IPS-18c (cell line): ENCODE measurements at regions not wholly inside any gene's neighbourhood (a gene's known extent, or its start where the extent isn't known, plus 50 kb on each side); places are given as distances from the start of the nearest gene placed in this dataset.

Source experiments
- H3K4me3 ChIP-seq: 2 replicates; pipeline ENCODE4 v1.7.0; 2013; ENCODE audit warnings: low read depth, mild to moderate bottlenecking, low read length, moderate library complexity; ENCODE audit not compliant: insufficient read depth
- H3K9me3 ChIP-seq: one replicate; pipeline ENCODE4 v1.6.1; 2013; ENCODE audit warnings: mild to moderate bottlenecking, low read length, moderate library complexity; ENCODE audit not compliant: control insufficient read depth, insufficient read depth

GRCh38 chr4:115844180-115844579, 730.8 kb upstream of the NDST4 start:
- H3K9me3 ChIP-seq = no peaks in the 10 kb centered on the region
- no peak overlapping the region for H3K4me3 ChIP-seq

- Histone ChIP-seq H3K9me3 (no peaks in the 10 kb centered on the region), H3K4me3 (no peak overlapping the region)
Measured at GRCh38 chr4:115841871-115842270, 728.5 kb upstream of the NDST4 start.

- Histone ChIP-seq H3K4me3 (no peak overlapping the region), H3K9me3 (no peaks in the 10 kb centered on the region)
Measured at GRCh38 chr4:115834441-115834840, 721.0 kb upstream of the NDST4 start.

- Histone ChIP-seq H3K9me3 (no peaks in the 10 kb centered on the region), H3K4me3 (no peak overlapping the region)
Measured at GRCh38 chr4:115824630-115825029, 711.2 kb upstream of the NDST4 start.

- H3K4me3 ChIP-seq = no peak overlapping the region
- H3K9me3 ChIP-seq = no peaks in the 10 kb centered on the region
Measured at GRCh38 chr4:115803825-115804224, 690.4 kb upstream of the NDST4 start.

GRCh38 chr4:115790812-115791211, 677.4 kb upstream of the NDST4 start:
- no peak overlapping the region for H3K4me3 ChIP-seq
- H3K9me3 ChIP-seq = no peaks in the 10 kb centered on the region

- H3K9me3 ChIP-seq = no peaks in the 10 kb centered on the region
- no peak overlapping the region for H3K4me3 ChIP-seq
Measured at GRCh38 chr4:115781528-115782146, 668.2 kb upstream of the NDST4 start.

GRCh38 chr4:115780835-115781234, 667.4 kb upstream of the NDST4 start:
- Histone ChIP-seq H3K4me3 (no peak overlapping the region), H3K9me3 (no peaks in the 10 kb centered on the region)

- no peak overlapping the region for H3K4me3 ChIP-seq
- no peaks in the 10 kb centered on the region for H3K9me3 ChIP-seq
Measured at GRCh38 chr4:115780268-115780667, 666.8 kb upstream of the NDST4 start.

GRCh38 chr4:115770046-115770543, 656.7 kb upstream of the NDST4 start:
- no peaks in the 10 kb centered on the region for H3K9me3 ChIP-seq
- H3K4me3 ChIP-seq = no peak overlapping the region

- H3K9me3 ChIP-seq = no peaks in the 10 kb centered on the region
- no peak overlapping the region for H3K4me3 ChIP-seq
Measured at GRCh38 chr4:115769396-115769795, 656.0 kb upstream of the NDST4 start.

- Histone ChIP-seq H3K9me3 (no peaks in the 10 kb centered on the region), H3K4me3 (no peak overlapping the region)
Measured at GRCh38 chr4:115763051-115763450, 649.6 kb upstream of the NDST4 start.

- H3K9me3 ChIP-seq = no peaks in the 10 kb centered on the region
- no peak overlapping the region for H3K4me3 ChIP-seq
Measured at GRCh38 chr4:115759231-115759630, 645.8 kb upstream of the NDST4 start.

- no peak overlapping the region for H3K4me3 ChIP-seq
- no peaks in the 10 kb centered on the region for H3K9me3 ChIP-seq
Measured at GRCh38 chr4:115749404-115749803, 636.0 kb upstream of the NDST4 start.

GRCh38 chr4:115740806-115741205, 627.4 kb upstream of the NDST4 start:
- H3K4me3 ChIP-seq = no peak overlapping the region

GRCh38 chr4:115729739-115730266, 616.4 kb upstream of the NDST4 start:
- Histone ChIP-seq H3K4me3 (no peak overlapping the region), H3K9me3 (no peaks in the 10 kb centered on the region)

More at GRCh38 chr4:115740806-115741205, 627.4 kb upstream of the NDST4 start:
- no peaks in the 10 kb centered on the region for H3K9me3 ChIP-seq

- Histone ChIP-seq H3K4me3 (no peak overlapping the region), H3K9me3 (no peaks in the 10 kb centered on the region)
Measured at GRCh38 chr4:115723621-115724020, 610.2 kb upstream of the NDST4 start.

- Histone ChIP-seq H3K4me3 (no peak overlapping the region), H3K9me3 (no peaks in the 10 kb centered on the region)
Measured at GRCh38 chr4:115720611-115721010, 607.2 kb upstream of the NDST4 start.

GRCh38 chr4:115711575-115711974, 598.2 kb upstream of the NDST4 start:
- no peak overlapping the region for H3K4me3 ChIP-seq
- no peaks in the 10 kb centered on the region for H3K9me3 ChIP-seq
